MG63 (cell line): ENCODE measurements at regions not wholly inside any gene's neighbourhood (a gene's known extent, or its start where the extent isn't known, plus 50 kb on each side); places are given as distances from the start of the nearest gene placed in this dataset.

Experiments
- DNase-seq: peaks from one replicate; pipeline ENCODE4 v3.0.0-alpha.2; 2020
- H3K27me3 ChIP-seq: fragments of 250-450 bp; sonication (Bioruptor Pico); 2 replicates; pipeline ENCODE4 v1.5.1; 2020; ENCODE audit warnings: mild to moderate bottlenecking, moderate library complexity
- H3K36me3 ChIP-seq: fragments of 250-450 bp; sonication (Bioruptor Pico); 2 replicates; pipeline ENCODE4 v1.5.1; 2020; ENCODE audit warnings: mild to moderate bottlenecking, moderate library complexity
- H3K4me3 ChIP-seq: fragments of 250-450 bp; sonication (Bioruptor Pico); 2 replicates; pipeline ENCODE4 v1.5.1; 2020; ENCODE audit warnings: mild to moderate bottlenecking, moderate library complexity
- H3K9me3 ChIP-seq: fragments of 250-450 bp; sonication (Bioruptor Pico); 2 replicates; pipeline ENCODE4 v1.5.1; 2020; ENCODE audit warnings: mild to moderate bottlenecking, moderate library complexity

GRCh38 chr3:166351461-166351860, 514.2 kb upstream of the BCHE start:
- Histone ChIP-seq H3K4me3 (no peak overlapping the region), H3K9me3 (peaks cover 14% of the 10 kb centered on the region), H3K36me3 (no peaks in the 10 kb centered on the region), H3K27me3 (no peaks in the 10 kb centered on the region)
- DNase-seq = peak; percentile 18

- Histone ChIP-seq H3K9me3 (peaks cover 2% of the 10 kb centered on the region; the same call in 1 of the 2 replicates), H3K36me3 (no peaks in the 10 kb centered on the region), H3K4me3 (no peak overlapping the region), H3K27me3 (no peaks in the 10 kb centered on the region)
- DNase-seq = no peak
Observed at GRCh38 chr3:166340604-166341266, 503.5 kb upstream of the BCHE start.

GRCh38 chr3:166324401-166324800, 487.2 kb upstream of the BCHE start:
- no peaks in the 10 kb centered on the region for H3K36me3 ChIP-seq
- H3K9me3 ChIP-seq = no peaks in the 10 kb centered on the region
- DNase-seq = no peak
- no peak overlapping the region for H3K4me3 ChIP-seq
- H3K27me3 ChIP-seq = no peaks in the 10 kb centered on the region

GRCh38 chr3:166322391-166322790, 485.2 kb upstream of the BCHE start:
- DNase-seq = no peak

GRCh38 chr3:166307756-166308350, 470.6 kb upstream of the BCHE start:
- Histone ChIP-seq H3K27me3 (no peaks in the 10 kb centered on the region), H3K4me3 (no peak overlapping the region), H3K36me3 (no peaks in the 10 kb centered on the region), H3K9me3 (no peaks in the 10 kb centered on the region)
- no peak for DNase-seq

More at GRCh38 chr3:166322391-166322790, 485.2 kb upstream of the BCHE start:
- H3K4me3 ChIP-seq = no peak overlapping the region
- no peaks in the 10 kb centered on the region for H3K9me3 ChIP-seq
- no peaks in the 10 kb centered on the region for H3K27me3 ChIP-seq
- no peaks in the 10 kb centered on the region for H3K36me3 ChIP-seq

GRCh38 chr3:166304584-166304983, 467.4 kb upstream of the BCHE start:
- H3K27me3 ChIP-seq = no peaks in the 10 kb centered on the region
- no peak for DNase-seq
- H3K36me3 ChIP-seq = no peaks in the 10 kb centered on the region
- H3K9me3 ChIP-seq = no peaks in the 10 kb centered on the region
- H3K4me3 ChIP-seq = no peak overlapping the region

GRCh38 chr3:166303681-166304080, 466.5 kb upstream of the BCHE start:
- Histone ChIP-seq H3K9me3 (no peaks in the 10 kb centered on the region), H3K4me3 (no peak overlapping the region), H3K36me3 (no peaks in the 10 kb centered on the region), H3K27me3 (no peaks in the 10 kb centered on the region)
- DNase-seq = no peak

GRCh38 chr3:166302331-166302730, 465.1 kb upstream of the BCHE start:
- no peaks in the 10 kb centered on the region for H3K9me3 ChIP-seq

GRCh38 chr3:166296179-166296783, 459.1 kb upstream of the BCHE start:
- Histone ChIP-seq H3K4me3 (no peak overlapping the region), H3K27me3 (no peaks in the 10 kb centered on the region), H3K9me3 (no peaks in the 10 kb centered on the region), H3K36me3 (no peaks in the 10 kb centered on the region)
- DNase-seq = no peak

More at GRCh38 chr3:166302331-166302730, 465.1 kb upstream of the BCHE start:
- H3K4me3 ChIP-seq = no peak overlapping the region
- DNase-seq = no peak
- H3K27me3 ChIP-seq = no peaks in the 10 kb centered on the region
- H3K36me3 ChIP-seq = no peaks in the 10 kb centered on the region

- Histone ChIP-seq H3K4me3 (no peak overlapping the region), H3K36me3 (no peaks in the 10 kb centered on the region), H3K9me3 (no peaks in the 10 kb centered on the region), H3K27me3 (no peaks in the 10 kb centered on the region)
- DNase-seq = no peak
Observed at GRCh38 chr3:166291186-166291955, 454.1 kb upstream of the BCHE start.

GRCh38 chr3:166285001-166285400, 447.8 kb upstream of the BCHE start:
- Histone ChIP-seq H3K4me3 (no peak overlapping the region), H3K36me3 (no peaks in the 10 kb centered on the region), H3K27me3 (no peaks in the 10 kb centered on the region), H3K9me3 (no peaks in the 10 kb centered on the region)
- no peak for DNase-seq

- Histone ChIP-seq H3K27me3 (no peaks in the 10 kb centered on the region), H3K36me3 (no peaks in the 10 kb centered on the region), H3K9me3 (no peaks in the 10 kb centered on the region), H3K4me3 (peak overlapping the region; percentile 41)
- DNase-seq = peak; percentile 76
Observed at GRCh38 chr3:166283840-166284239, 446.6 kb upstream of the BCHE start.

GRCh38 chr3:166282931-166283330, 445.7 kb upstream of the BCHE start:
- Histone ChIP-seq H3K27me3 (no peaks in the 10 kb centered on the region), H3K9me3 (no peaks in the 10 kb centered on the region)

GRCh38 chr3:166279636-166280035, 442.4 kb upstream of the BCHE start:
- Histone ChIP-seq H3K4me3 (no peak overlapping the region), H3K27me3 (no peaks in the 10 kb centered on the region), H3K36me3 (no peaks in the 10 kb centered on the region), H3K9me3 (no peaks in the 10 kb centered on the region)
- DNase-seq = no peak

More at GRCh38 chr3:166282931-166283330, 445.7 kb upstream of the BCHE start:
- no peak for DNase-seq
- no peak overlapping the region for H3K4me3 ChIP-seq
- H3K36me3 ChIP-seq = no peaks in the 10 kb centered on the region

GRCh38 chr3:166275024-166275390, 437.8 kb upstream of the BCHE start:
- H3K27me3 ChIP-seq = no peaks in the 10 kb centered on the region
- H3K36me3 ChIP-seq = no peaks in the 10 kb centered on the region
- H3K4me3 ChIP-seq = no peak overlapping the region
- DNase-seq = no peak
- H3K9me3 ChIP-seq = no peaks in the 10 kb centered on the region

GRCh38 chr3:166274351-166275023, 437.3 kb upstream of the BCHE start:
- Histone ChIP-seq H3K4me3 (no peak overlapping the region), H3K36me3 (no peaks in the 10 kb centered on the region), H3K9me3 (no peaks in the 10 kb centered on the region), H3K27me3 (no peaks in the 10 kb centered on the region)
- DNase-seq = no peak

GRCh38 chr3:166270429-166270828, 433.2 kb upstream of the BCHE start:
- Histone ChIP-seq H3K9me3 (no peaks in the 10 kb centered on the region), H3K27me3 (no peaks in the 10 kb centered on the region), H3K4me3 (no peak overlapping the region), H3K36me3 (no peaks in the 10 kb centered on the region)
- DNase-seq = no peak
